Muscle of leg (tissue), 3 donors: ENCODE measurements at regions not wholly inside any gene's neighbourhood (a gene's known extent, or its start where the extent isn't known, plus 50 kb on each side); places are given as distances from the start of the nearest gene placed in this dataset.

Experiments
- DNase-seq: peaks from one replicate; pipeline ENCODE4 v3.0.0; 2013
- H3K27ac ChIP-seq: one replicate; pipeline ENCODE4 v1.5.1; 2013; ENCODE audit warnings: mild to moderate bottlenecking, low read length, control low read depth
- H3K27me3 ChIP-seq: one replicate; pipeline ENCODE4 v1.6.1; 2013; ENCODE audit warnings: low read length; ENCODE audit not compliant: control insufficient read depth, insufficient read depth
- H3K36me3 ChIP-seq: one replicate; pipeline ENCODE4 v1.6.1; 2013; ENCODE audit warnings: low read length; ENCODE audit not compliant: control insufficient read depth, insufficient read depth
- H3K4me1 ChIP-seq: one replicate; pipeline ENCODE4 v1.6.1; 2013; ENCODE audit warnings: low read length; ENCODE audit not compliant: control insufficient read depth, insufficient read depth
- H3K4me3 ChIP-seq: one replicate; pipeline ENCODE4 v1.5.1; 2013; ENCODE audit warnings: low read length, control low read depth
- H3K9me3 ChIP-seq: replicated peaks from 2 replicates; pipeline ENCODE4 v1.6.1; 2013; ENCODE audit warnings: low read depth, low read length; ENCODE audit not compliant: control insufficient read depth
- WGBS: methylation state at CpG from one replicate; pipeline ENCODE4 v1.1.5; 2013; ENCODE audit warnings: missing lambda C conversion rate; ENCODE audit not compliant: insufficient coverage; 5-methylcytosine and 5-hydroxymethylcytosine counted together

DNA sequence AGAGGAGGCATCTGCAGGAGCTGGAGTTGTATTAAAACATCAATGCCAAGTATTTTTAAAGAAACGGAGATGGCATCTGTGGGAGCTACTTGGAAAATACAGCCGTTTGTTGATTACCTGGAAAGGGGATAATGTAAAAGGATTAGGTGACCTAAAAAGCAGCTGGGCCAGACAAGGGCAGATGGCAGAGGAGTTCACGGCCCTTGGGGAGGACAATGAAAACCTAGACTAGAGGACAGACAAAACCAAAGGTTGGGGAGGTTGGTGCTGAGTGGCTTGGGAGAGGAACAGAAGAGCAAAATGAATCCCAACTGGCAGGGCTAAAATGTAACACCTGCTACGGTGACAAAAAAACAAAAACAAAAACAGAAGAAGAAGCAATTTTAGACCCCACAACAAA, 260.5 kb upstream of the JARID2 start:
- 49% methylated on average over 3 of the region's 4 CpGs for WGBS
- Histone ChIP-seq H3K4me1 (peaks cover 19% of the 10 kb centered on the region), H3K9me3 (no peaks in the 10 kb centered on the region), H3K27me3 (peaks cover 2% of the 10 kb centered on the region), H3K36me3 (no peaks in the 10 kb centered on the region), H3K27ac (no peak overlapping the region), H3K4me3 (no peak overlapping the region)
- no peak for DNase-seq

DNA sequence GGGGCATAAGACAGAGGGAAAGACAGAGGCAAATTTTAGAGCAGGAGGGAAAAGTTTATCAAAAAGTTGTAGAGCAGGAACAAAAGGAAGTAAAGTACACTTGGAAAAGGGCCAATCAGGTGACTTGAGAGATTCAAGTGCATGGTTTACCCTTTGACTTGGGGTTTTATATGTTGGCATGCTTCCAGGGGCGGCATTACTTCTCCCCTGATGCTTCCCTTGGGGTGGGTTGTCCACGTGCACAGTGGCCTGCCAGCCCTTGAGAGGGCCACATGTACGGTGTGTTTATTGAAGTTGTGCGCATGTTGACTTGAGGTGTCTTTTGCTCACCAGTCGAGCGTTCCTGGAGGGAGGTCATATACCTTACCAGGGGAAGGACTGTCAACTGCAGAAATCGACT, 259.5 kb upstream of the JARID2 start:
- H3K4me3 ChIP-seq = no peak overlapping the region
- H3K27me3 ChIP-seq = peaks cover 2% of the 10 kb centered on the region
- DNase-seq = no peak
- H3K9me3 ChIP-seq = no peaks in the 10 kb centered on the region
- H3K36me3 ChIP-seq = no peaks in the 10 kb centered on the region
- peaks cover 19% of the 10 kb centered on the region for H3K4me1 ChIP-seq
- WGBS = 82% methylated on average over 4 of the region's 7 CpGs
- no peak overlapping the region for H3K27ac ChIP-seq

DNA sequence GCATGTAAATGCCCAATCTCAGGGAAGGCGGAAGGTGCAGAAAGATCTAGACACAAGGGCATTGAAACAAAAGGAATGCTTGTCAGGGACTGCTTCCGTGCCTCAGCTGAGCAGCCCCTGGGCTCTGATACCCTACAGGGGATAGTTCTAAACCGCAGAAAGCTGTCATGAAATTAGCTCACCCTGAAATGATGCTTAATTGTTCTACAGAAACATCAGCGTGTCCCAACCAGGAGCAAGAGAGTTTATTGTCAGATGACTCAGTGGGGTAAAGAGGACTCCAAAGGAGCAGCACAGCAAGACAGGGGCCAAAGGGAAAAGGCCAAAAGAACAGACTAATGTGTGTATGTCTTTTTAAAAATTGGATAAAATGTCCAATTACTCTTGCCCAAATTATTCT, 258.4 kb upstream of the JARID2 start:
- H3K27ac ChIP-seq = no peak overlapping the region
- H3K36me3 ChIP-seq = no peaks in the 10 kb centered on the region
- WGBS = 81% methylated on average over 2 of the region's 4 CpGs
- H3K9me3 ChIP-seq = no peaks in the 10 kb centered on the region
- DNase-seq = no peak
- no peaks in the 10 kb centered on the region for H3K27me3 ChIP-seq
- no peak overlapping the region for H3K4me3 ChIP-seq
- peaks cover 19% of the 10 kb centered on the region for H3K4me1 ChIP-seq

DNA sequence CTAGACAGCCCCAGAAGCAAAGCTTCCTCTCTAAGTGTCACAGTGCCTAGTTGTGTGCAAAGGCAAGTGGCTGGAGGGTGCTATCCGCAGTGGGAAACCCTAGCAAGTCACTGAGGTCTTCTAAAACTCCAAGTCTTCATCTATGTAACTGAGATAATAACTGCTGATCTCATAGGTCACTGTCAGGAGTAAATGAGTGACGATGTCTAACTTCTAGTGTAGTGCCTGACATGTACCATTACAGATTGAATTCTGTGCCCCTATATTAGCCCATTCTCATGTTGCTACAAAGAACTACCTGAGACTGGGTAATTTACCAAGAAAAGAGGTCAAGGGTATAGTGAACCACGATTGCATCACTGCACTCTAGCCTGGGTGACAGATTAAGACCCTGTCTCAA, 253.5 kb upstream of the JARID2 start:
- Histone ChIP-seq H3K9me3 (no peaks in the 10 kb centered on the region), H3K4me3 (no peak overlapping the region), H3K27me3 (peaks cover 4% of the 10 kb centered on the region), H3K36me3 (no peaks in the 10 kb centered on the region), H3K27ac (no peak overlapping the region), H3K4me1 (no peaks in the 10 kb centered on the region)
- WGBS = no CpG with 5 or more reads among the region's 3 CpGs
- no peak for DNase-seq

DNA sequence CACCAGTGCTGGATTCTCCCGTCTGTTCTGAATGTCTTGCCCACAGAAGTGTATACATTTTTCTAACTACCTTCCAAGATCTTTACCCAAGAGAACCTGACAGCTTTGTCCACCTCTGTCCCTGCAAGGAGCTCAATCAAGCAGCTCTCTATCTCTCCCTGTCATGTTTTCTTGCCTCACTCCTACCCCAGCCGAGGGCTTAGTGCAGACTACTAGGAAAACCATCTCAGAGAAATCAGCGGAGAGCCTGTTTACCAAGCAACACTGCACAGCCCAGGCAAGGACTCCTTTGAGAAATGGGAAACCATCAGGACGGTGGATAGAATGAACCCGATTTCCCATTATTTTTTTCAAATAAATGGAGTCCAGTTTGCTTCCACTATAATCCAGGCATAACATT, 250.7 kb upstream of the JARID2 start:
- 33% methylated on average over 1 of the region's 5 CpGs for WGBS

DNA sequence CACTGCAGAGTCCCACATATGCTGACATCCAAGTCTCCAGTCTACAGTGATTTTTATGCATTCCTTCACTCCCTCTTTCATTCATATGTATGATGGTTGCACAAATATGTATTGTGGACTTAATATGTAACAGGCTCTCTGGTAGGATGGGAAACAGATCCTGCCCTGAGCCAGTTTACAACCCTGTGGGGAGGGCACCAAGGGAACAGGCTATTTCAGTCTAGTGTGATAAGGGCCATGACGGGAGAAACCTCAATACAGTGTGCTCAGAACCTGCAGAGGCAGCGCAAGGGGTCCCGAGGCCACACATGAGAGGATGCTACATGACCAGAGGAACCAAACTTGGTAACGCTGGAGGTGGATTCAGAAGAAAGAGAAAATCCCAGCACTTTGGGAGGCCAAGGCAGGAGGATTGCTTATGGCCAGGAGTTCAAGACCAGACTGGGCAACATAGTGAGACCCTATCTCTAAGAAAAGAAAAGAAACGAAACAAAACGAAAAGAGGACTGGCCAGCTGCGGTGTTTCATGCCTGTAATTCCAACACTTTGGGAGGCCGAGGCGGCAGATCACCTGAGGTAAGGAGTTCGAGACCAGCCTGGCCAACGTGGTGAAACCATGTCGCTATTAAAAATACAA, 249.8 kb upstream of the JARID2 start:
- no peak for DNase-seq
- Histone ChIP-seq H3K4me3 (no peak overlapping the region), H3K27ac (no peak overlapping the region), H3K9me3 (no peaks in the 10 kb centered on the region), H3K4me1 (no peaks in the 10 kb centered on the region), H3K27me3 (peaks cover 4% of the 10 kb centered on the region), H3K36me3 (no peaks in the 10 kb centered on the region)
- WGBS = 80% methylated on average over 6 of the region's 12 CpGs

More for the DNA sequence above, 250.7 kb upstream of the JARID2 start:
- no peak for DNase-seq
- Histone ChIP-seq H3K27me3 (peaks cover 4% of the 10 kb centered on the region), H3K4me3 (no peak overlapping the region), H3K4me1 (no peaks in the 10 kb centered on the region), H3K27ac (no peak overlapping the region), H3K36me3 (no peaks in the 10 kb centered on the region), H3K9me3 (no peaks in the 10 kb centered on the region)

DNA sequence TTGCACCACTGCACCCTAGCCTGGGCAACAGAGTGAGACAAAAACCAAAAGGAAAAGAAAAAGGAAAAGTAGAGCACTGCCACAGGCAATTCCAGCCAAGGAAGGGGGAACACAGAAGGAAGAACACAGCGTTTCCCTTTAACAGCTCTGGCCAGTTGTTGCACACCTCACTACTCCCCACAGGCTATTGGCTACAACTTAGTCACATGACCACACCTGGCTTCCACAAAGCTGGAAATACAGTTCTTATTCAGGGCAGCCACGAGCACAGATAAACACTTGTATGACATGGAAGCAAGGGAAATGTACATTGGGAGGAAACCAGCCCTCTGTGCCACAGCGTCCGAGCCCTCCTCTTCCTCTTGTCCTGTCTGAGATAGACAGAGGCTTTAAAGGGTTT, 249.0 kb upstream of the JARID2 start:
- DNase-seq = no peak
- 40% methylated on average over 2 of the region's 4 CpGs for WGBS
- H3K27ac ChIP-seq = no peak overlapping the region
- H3K4me3 ChIP-seq = no peak overlapping the region
- peaks cover 4% of the 10 kb centered on the region for H3K27me3 ChIP-seq
- no peaks in the 10 kb centered on the region for H3K36me3 ChIP-seq
- H3K9me3 ChIP-seq = no peaks in the 10 kb centered on the region
- peaks cover 4% of the 10 kb centered on the region for H3K4me1 ChIP-seq

DNA sequence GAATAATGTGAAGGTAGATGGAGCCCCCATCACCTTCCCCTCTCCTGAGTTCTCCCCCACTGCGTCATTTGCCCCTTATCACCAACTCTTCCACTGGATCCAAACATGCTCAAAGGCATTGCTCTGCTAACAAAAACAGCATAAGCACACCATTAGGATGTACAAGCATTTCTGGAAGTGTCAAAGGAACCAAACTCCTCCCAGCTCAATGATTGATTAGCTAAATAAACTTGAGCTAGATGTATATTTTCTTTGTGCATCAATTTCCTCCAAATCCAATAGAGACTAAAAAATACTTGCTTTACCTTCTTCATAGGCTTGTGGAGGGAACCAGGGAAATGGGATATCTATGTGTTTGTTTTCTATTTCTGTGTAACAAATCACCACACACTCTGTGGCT, 248.4 kb upstream of the JARID2 start:
- no CpG with 5 or more reads among the region's 1 CpG for WGBS
- DNase-seq = no peak
- Histone ChIP-seq H3K27me3 (peaks cover 4% of the 10 kb centered on the region), H3K27ac (no peak overlapping the region), H3K4me3 (no peak overlapping the region), H3K9me3 (no peaks in the 10 kb centered on the region), H3K36me3 (no peaks in the 10 kb centered on the region), H3K4me1 (peaks cover 4% of the 10 kb centered on the region)

DNA sequence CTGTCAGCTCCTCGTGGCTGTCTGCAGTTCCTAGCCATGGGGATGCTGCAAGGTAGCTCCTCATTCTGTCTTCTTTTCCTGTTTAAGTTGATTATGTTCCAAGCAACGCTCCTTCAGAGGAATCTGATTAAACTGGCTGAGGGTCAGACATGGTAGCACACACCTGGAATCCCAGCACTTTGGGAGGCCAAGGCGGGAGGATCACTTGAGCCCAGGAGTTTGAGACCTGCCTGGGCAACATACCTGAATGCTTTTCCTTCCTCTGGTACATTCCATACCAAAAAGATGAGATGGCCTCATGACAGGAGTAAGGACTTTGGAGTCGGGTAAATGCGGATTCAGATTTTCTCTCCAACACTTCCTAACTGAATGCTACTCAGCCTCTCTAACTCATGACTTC, 246.8 kb upstream of the JARID2 start:
- H3K36me3 ChIP-seq = no peaks in the 10 kb centered on the region
- H3K27me3 ChIP-seq = peaks cover 4% of the 10 kb centered on the region
- no peak overlapping the region for H3K4me3 ChIP-seq
- H3K27ac ChIP-seq = no peak overlapping the region
- H3K4me1 ChIP-seq = peaks cover 4% of the 10 kb centered on the region
- 20% methylated on average over 1 of the region's 5 CpGs for WGBS
- no peak for DNase-seq
- H3K9me3 ChIP-seq = no peaks in the 10 kb centered on the region

DNA sequence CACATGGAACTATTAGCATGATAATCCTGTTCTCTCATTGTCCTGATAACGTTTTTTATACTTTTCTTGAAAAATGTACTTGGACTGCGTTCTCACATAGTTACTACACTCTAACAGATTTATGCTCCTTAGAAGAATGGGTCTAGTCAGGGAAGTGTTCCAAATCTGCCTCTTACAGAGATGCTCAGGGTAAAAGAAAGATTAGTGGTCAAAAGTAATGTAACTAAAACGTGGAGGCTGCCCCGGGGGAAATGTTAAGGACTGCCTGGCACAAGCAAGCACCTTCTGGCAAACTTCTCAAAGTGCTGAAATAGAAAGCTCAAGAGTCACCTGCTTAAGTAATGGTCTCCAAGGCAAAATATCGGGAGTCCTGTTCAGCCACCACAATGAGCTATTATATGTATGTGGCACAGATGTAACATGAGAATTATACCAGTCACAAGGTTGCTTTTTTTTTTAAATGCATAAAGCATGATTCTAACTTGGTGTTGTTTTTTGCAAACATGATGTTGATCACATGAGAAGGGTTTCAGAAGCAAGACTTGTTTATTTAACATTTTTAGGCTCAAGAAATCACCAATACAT, 244.5 kb upstream of the JARID2 start:
- Histone ChIP-seq H3K36me3 (no peaks in the 10 kb centered on the region), H3K27me3 (no peaks in the 10 kb centered on the region), H3K4me1 (peaks cover 4% of the 10 kb centered on the region), H3K27ac (no peak overlapping the region), H3K9me3 (no peaks in the 10 kb centered on the region), H3K4me3 (no peak overlapping the region)
- no peak for DNase-seq
- 38% methylated on average over 3 of the region's 5 CpGs for WGBS

DNA sequence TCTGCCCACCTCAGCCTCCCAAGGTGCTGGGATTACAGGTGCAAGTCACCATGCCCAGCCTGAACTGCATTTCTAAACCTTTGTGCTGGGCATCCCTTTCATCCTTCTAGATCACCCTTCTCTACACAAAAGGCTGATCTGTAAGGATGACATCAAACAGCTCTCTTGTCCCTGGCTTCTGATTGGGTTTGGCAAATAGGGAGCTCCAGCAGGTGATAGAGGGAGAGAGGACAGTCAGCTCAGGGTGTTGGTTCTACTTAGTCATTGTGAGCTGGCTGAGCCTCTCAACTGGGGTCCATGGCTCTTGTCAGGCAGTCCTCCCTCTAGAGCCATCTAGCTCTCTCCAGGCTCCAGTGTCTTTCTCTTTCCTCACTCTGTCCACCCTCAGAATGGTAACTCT, 237.6 kb upstream of the JARID2 start:
- Histone ChIP-seq H3K4me1 (no peaks in the 10 kb centered on the region), H3K4me3 (no peak overlapping the region), H3K27me3 (no peaks in the 10 kb centered on the region), H3K9me3 (no peaks in the 10 kb centered on the region), H3K36me3 (no peaks in the 10 kb centered on the region), H3K27ac (no peak overlapping the region)
- DNase-seq = no peak
